WTC11 (cell line): ENCODE measurements at regions not wholly inside any gene's neighbourhood (a gene's known extent, or its start where the extent isn't known, plus 50 kb on each side); places are given as distances from the start of the nearest gene placed in this dataset.

Experiments
- ATAC-seq: fragments of 200-7000 bp; cut with Tn5 transposase; 2 replicates; pipeline ENCODE4 v1.10.0; 2021; ENCODE audit warnings: mild to moderate bottlenecking, moderate library complexity
- CTCF ChIA-PET: fragments of 300-600 bp; sonication (Branson Sonifier 250); formaldehyde crosslinking; loops from one replicate; lab custom pipeline; 2021; ENCODE audit warnings: antibody characterized with exemption; lab: Charles Lee
- POLR2A ChIA-PET: fragments of 350-600 bp; sonication (Branson Sonifier 250); formaldehyde crosslinking; loops from one replicate; lab custom pipeline; 2021; ENCODE audit warnings: antibody characterized with exemption; lab: Charles Lee
- DNase-seq: peaks from one replicate; pipeline ENCODE4 v3.0.0; 2021; ENCODE audit warnings: low spot score
- H3K27ac Mint-ChIP-seq: 2 replicates; pipeline ENCODE4 v1.8.0; 2021; ENCODE audit warnings: mixed read lengths
- H3K27me3 Mint-ChIP-seq: 2 replicates; pipeline ENCODE4 v1.8.0; 2021; ENCODE audit warnings: low read depth, mild to moderate bottlenecking, moderate library complexity, mixed read lengths
- H3K36me3 Mint-ChIP-seq: 2 replicates; pipeline ENCODE4 v1.8.0; 2021; ENCODE audit warnings: mixed read lengths
- H3K4me1 Mint-ChIP-seq: 2 replicates; pipeline ENCODE4 v1.8.0; 2022; ENCODE audit warnings: mixed read lengths
- H3K4me3 Mint-ChIP-seq: 2 replicates; pipeline ENCODE4 v1.8.0; 2021; ENCODE audit warnings: mild to moderate bottlenecking, moderate library complexity, mixed read lengths
- H3K9me3 Mint-ChIP-seq: 2 replicates; pipeline ENCODE4 v1.8.0; 2021; ENCODE audit warnings: mixed read lengths
- CBFB ChIP-seq: sonication (generic); formaldehyde crosslinking; IDR thresholded peaks from 2 replicates; pipeline ENCODE4 v1.8.1; 2022; ENCODE audit warnings: mild to moderate bottlenecking, low read depth, missing genetic modification reagents
- CDX4 ChIP-seq: fragments of 250-450 bp; sonication (Bioruptor Pico); IDR thresholded peaks from 2 replicates; pipeline ENCODE4 v1.9.0; 2021; ENCODE audit warnings: moderate library complexity, mild to moderate bottlenecking, inconsistent platforms, borderline replicate concordance
- FOXP1 ChIP-seq: sonication (generic); formaldehyde crosslinking; IDR thresholded peaks from 2 replicates; pipeline ENCODE4 v1.8.0; 2022; ENCODE audit warnings: missing genetic modification reagents, mild to moderate bottlenecking, moderate library complexity, borderline replicate concordance
- PREB ChIP-seq: sonication (generic); formaldehyde crosslinking; IDR thresholded peaks from 2 replicates; pipeline ENCODE4 v1.8.1; 2022; ENCODE audit warnings: mild to moderate bottlenecking, missing genetic modification reagents, moderate library complexity, borderline replicate concordance
- TEAD4 ChIP-seq: sonication (generic); formaldehyde crosslinking; IDR thresholded peaks from 2 replicates; pipeline ENCODE4 v1.8.0; 2022; ENCODE audit warnings: mild to moderate bottlenecking, missing genetic modification reagents
- USF1 ChIP-seq: sonication (generic); formaldehyde crosslinking; IDR thresholded peaks from 2 replicates; pipeline ENCODE4 v1.8.0; 2022; ENCODE audit warnings: mild to moderate bottlenecking, missing genetic modification reagents
- USF2 ChIP-seq: sonication (generic); formaldehyde crosslinking; IDR thresholded peaks from 2 replicates; pipeline ENCODE4 v1.8.1; 2023; ENCODE audit warnings: mild to moderate bottlenecking, missing genetic modification reagents, moderate library complexity
- ZNF416 ChIP-seq: fragments of 250-450 bp; sonication (Bioruptor Pico); IDR thresholded peaks from 2 replicates; pipeline ENCODE4 v1.9.0; 2021; ENCODE audit warnings: mild to moderate bottlenecking, inconsistent platforms
- ZNF532 ChIP-seq: fragments of 250-450 bp; sonication (Bioruptor Pico); IDR thresholded peaks from 2 replicates; pipeline ENCODE4 v1.9.0; 2021; ENCODE audit warnings: mild to moderate bottlenecking, borderline replicate concordance
- TF ChIP-seq, protein P1 (sequence below): sonication (generic); formaldehyde crosslinking; IDR thresholded peaks from 2 replicates; pipeline ENCODE4 v1.8.1; 2022; ENCODE audit warnings: missing genetic modification reagents, borderline replicate concordance
- TF ChIP-seq, protein P2 (sequence below): sonication (generic); formaldehyde crosslinking; IDR thresholded peaks from 2 replicates; pipeline ENCODE4 v1.8.0; 2023; ENCODE audit warnings: mild to moderate bottlenecking, missing genetic modification reagents
- TF ChIP-seq, protein P3 (sequence below): sonication (generic); formaldehyde crosslinking; IDR thresholded peaks from 2 replicates; pipeline ENCODE4 v1.8.0; 2022; ENCODE audit warnings: mild to moderate bottlenecking, missing genetic modification reagents

- no peak for TF ChIP-seq PREB (CRISPR knock-in tag)
These were observed 751.2 kb upstream of the ZNF608 start (continued) for GRCh38 chr5:125497651-125498050.

GRCh38 chr5:125499636-125500332 is 753.3 kb upstream of the ZNF608 start:
- no peaks in the 10 kb centered on the region for H3K36me3 Mint-ChIP-seq
- peaks cover 41% of the 10 kb centered on the region for H3K4me1 Mint-ChIP-seq
- ATAC-seq: no peak
- H3K27me3 Mint-ChIP-seq: no peaks in the 10 kb centered on the region
- H3K4me3 Mint-ChIP-seq: no peak overlapping the region
- no peak overlapping the region for H3K27ac Mint-ChIP-seq
- DNase-seq: no peak
- CTCF ChIA-PET: no interaction called here
- POLR2A ChIA-PET: no interaction called here
- TF ChIP-seq ZNF532 (CRISPR knock-in tag) (no peak), USF1 (CRISPR knock-in tag) (no peak), FOXP1 (CRISPR knock-in tag) (no peak), TEAD4 (CRISPR knock-in tag) (no peak), ZNF416 (CRISPR knock-in tag) (no peak), CDX4 (no peak)
- TF ChIP-seq, protein P1, sequence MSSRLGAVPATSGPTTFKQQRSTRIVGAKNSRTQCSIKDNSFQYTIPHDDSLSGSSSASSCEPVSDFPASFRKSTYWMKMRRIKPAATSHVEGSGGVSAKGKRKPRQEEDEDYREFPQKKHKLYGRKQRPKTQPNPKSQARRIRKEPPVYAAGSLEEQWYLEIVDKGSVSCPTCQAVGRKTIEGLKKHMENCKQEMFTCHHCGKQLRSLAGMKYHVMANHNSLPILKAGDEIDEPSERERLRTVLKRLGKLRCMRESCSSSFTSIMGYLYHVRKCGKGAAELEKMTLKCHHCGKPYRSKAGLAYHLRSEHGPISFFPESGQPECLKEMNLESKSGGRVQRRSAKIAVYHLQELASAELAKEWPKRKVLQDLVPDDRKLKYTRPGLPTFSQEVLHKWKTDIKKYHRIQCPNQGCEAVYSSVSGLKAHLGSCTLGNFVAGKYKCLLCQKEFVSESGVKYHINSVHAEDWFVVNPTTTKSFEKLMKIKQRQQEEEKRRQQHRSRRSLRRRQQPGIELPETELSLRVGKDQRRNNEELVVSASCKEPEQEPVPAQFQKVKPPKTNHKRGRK: no peak
- TF ChIP-seq, protein P2, sequence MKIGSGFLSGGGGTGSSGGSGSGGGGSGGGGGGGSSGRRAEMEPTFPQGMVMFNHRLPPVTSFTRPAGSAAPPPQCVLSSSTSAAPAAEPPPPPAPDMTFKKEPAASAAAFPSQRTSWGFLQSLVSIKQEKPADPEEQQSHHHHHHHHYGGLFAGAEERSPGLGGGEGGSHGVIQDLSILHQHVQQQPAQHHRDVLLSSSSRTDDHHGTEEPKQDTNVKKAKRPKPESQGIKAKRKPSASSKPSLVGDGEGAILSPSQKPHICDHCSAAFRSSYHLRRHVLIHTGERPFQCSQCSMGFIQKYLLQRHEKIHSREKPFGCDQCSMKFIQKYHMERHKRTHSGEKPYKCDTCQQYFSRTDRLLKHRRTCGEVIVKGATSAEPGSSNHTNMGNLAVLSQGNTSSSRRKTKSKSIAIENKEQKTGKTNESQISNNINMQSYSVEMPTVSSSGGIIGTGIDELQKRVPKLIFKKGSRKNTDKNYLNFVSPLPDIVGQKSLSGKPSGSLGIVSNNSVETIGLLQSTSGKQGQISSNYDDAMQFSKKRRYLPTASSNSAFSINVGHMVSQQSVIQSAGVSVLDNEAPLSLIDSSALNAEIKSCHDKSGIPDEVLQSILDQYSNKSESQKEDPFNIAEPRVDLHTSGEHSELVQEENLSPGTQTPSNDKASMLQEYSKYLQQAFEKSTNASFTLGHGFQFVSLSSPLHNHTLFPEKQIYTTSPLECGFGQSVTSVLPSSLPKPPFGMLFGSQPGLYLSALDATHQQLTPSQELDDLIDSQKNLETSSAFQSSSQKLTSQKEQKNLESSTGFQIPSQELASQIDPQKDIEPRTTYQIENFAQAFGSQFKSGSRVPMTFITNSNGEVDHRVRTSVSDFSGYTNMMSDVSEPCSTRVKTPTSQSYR (CRISPR knock-in tag): no peak
- H3K9me3 Mint-ChIP-seq: peaks cover 3% of the 10 kb centered on the region

GRCh38 chr5:125501396-125501795 is 755.0 kb upstream of the ZNF608 start:
- Mint-ChIP-seq H3K4me3 (no peak overlapping the region), H3K36me3 (no peaks in the 10 kb centered on the region), H3K27me3 (no peaks in the 10 kb centered on the region), H3K27ac (no peak overlapping the region), H3K9me3 (no peaks in the 10 kb centered on the region), H3K4me1 (peaks cover 31% of the 10 kb centered on the region)
- ChIA-PET POLR2A (no interaction called here), CTCF (no interaction called here)
- ATAC-seq (no peak), DNase-seq (no peak)
- TF ChIP-seq USF2 (CRISPR knock-in tag) (no peak), CBFB (CRISPR knock-in tag) (no peak)
- TF ChIP-seq, protein P3, sequence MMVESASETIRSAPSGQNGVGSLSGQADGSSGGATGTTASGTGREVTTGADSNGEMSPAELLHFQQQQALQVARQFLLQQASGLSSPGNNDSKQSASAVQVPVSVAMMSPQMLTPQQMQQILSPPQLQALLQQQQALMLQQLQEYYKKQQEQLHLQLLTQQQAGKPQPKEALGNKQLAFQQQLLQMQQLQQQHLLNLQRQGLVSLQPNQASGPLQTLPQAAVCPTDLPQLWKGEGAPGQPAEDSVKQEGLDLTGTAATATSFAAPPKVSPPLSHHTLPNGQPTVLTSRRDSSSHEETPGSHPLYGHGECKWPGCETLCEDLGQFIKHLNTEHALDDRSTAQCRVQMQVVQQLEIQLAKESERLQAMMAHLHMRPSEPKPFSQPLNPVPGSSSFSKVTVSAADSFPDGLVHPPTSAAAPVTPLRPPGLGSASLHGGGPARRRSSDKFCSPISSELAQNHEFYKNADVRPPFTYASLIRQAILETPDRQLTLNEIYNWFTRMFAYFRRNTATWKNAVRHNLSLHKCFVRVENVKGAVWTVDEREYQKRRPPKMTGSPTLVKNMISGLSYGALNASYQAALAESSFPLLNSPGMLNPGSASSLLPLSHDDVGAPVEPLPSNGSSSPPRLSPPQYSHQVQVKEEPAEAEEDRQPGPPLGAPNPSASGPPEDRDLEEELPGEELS: no peak
